ENCODE measurements at regions not wholly inside any gene's neighbourhood (a gene's known extent, or its start where the extent isn't known, plus 50 kb on each side); places are given as distances from the start of the nearest gene placed in this dataset.
"Not testable (repeated sequence)": the region's sequence is repeated elsewhere in the genome, so short reads cannot be mapped to it uniquely, and the experiment has no call there.

DNA sequence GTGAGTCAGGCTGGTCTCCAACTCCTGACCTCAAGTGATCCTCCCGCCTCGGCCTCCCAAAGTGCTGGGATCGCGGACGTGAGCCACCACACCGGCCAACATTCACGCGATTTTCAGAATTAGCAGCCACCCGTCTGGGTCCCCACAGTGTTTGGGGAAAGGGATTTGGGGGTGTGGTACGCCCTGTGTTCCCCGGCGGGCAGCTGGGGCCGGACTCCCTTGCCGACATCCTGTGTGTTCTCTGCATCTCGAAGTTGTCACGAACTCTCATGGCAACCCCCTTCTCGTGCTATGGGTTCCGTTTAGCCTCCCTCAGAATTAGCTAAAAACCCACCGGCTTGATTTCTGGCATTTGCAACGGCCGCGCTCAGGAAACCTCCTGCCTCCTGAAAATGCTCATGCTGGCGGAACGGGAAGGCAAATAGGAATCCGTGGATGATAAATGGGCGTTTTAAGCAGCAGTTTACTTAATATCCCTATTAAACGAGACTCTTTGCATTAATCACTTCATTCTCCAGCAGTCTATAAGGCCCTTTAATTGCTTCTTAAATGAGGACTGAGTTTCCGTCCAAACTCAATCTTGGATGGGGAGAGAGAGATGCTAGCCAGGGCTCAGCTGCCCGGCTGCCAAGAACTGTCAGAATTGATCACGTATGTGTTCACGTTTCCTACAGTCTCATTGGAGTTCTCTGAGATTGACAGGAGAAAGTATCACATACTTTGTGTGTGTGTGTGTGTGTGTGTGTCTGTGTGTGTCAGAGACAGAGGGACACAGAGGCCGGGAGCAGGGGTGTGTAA, 78.9 kb upstream of the PPP2R3B start:
- DNase-seq: no peak

DNA sequence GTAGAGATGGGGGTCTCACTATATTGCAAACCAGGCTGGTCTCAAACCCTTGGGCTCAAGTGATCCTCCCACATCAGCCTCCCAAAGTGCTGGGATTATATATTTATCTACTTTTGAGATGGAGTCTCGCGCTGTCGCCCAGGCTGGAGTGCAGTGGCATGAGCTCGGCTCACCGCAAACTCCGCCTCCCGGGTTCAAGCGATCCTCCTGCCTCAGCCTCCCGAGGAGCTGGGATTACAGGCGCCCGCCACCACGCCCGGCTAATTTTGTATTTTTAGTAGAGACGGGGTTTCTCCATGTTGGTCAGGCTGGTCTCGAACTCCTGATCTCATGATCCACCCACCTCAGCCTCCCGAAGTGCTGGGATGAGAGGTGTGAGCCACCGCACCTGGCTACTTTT, 80.1 kb upstream of the PPP2R3B start:
- not testable (repeated sequence) for DNase-seq

DNA sequence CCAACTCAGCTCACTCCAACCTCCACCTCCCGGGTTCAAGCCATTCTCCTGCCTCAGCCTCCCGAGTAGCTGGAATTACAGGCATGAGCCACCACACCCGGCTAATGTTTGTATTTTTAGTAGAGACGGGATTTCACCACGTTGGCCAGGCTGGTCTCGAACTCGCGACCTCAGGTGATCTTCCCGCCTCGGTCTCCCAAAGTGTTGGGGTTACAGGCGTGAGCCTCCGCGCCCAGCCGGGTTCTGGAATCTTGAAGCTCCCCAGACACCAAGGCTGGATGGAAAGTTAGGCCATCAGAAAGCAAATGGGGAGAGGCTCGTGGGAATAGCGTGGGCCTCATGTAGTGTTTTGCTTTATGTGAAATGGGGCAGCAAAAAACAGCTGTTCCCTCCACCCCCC, 81.0 kb upstream of the PPP2R3B start:
- not testable (repeated sequence) for DNase-seq

DNA sequence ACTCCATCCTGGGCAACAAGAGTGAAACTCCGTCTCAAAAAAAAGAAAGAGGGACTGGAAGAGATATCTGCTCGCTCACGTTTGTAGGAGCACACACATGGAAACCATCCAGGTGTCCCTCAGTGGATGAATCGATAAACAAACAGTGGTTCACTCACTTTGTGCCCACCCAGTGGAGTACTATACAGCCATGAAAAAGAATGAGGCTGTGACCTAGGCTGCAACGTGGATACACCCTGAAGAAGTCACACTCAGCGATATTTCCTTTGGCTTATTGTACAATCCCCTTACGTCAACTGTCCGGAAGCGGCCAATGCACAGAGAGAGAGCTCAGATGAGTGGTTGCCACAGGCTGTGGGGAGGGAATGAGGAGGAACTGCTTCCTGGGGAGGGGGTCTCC, 82.3 kb upstream of the PPP2R3B start:
- no peak for DNase-seq

DNA sequence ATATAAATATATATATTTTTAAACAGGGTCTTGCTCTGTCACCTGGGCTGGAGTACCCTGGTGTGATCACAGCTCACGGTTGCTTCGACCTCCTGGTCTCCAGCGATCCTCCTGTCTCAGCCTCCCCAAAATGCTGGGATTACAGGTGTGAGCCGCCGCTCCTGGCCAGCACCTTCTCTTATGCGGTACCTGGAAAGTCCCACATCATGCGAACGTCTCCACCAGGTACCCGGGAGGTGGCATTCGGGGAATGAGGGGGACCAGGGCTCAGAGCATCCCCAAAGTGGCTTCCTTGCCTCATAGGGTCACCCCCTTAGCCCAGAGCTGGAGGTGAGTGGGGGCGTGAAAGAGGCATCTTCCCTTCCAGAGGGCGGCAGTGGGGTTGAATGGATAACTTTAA, 84.0 kb upstream of the PPP2R3B start:
- no peak for DNase-seq

DNA sequence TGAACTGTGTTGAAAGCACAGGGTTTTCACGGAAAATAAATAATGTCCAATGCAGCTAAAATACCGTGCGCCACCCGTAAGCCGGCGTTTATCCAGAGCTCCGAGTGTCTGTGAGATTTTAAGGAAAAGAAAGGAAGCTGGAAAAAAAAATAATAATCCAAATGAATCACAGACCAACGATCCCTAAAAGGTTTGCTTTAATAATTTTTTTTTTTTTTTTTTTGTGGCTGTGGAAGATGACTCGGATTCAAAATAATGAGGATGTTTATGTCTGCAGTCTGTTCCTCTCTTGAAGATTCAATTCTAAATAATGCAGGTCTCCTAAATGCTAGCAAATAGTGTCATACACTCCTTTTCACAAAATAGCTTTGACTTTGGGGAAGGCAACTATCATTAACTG, 84.6 kb upstream of the PPP2R3B start:
- no peak for DNase-seq

DNA sequence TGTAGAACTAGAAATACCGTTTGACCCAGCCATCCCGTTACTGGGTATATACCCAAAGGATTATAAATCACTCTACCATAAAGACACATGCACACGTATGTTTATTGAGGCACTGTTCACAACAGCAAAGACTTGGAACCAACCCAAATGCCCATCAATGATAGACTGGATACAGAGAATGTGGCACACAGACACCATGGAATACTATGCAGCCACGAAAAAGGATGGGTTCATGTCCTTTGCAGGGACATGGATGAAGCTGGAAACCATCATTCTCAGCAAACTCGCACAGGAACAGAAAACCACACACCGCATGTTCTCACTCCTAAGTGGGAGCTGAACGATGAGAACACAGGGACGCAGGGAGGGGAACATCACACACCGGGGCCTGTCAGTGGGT, 85.6 kb upstream of the PPP2R3B start:
- DNase-seq: not testable (repeated sequence)

DNA sequence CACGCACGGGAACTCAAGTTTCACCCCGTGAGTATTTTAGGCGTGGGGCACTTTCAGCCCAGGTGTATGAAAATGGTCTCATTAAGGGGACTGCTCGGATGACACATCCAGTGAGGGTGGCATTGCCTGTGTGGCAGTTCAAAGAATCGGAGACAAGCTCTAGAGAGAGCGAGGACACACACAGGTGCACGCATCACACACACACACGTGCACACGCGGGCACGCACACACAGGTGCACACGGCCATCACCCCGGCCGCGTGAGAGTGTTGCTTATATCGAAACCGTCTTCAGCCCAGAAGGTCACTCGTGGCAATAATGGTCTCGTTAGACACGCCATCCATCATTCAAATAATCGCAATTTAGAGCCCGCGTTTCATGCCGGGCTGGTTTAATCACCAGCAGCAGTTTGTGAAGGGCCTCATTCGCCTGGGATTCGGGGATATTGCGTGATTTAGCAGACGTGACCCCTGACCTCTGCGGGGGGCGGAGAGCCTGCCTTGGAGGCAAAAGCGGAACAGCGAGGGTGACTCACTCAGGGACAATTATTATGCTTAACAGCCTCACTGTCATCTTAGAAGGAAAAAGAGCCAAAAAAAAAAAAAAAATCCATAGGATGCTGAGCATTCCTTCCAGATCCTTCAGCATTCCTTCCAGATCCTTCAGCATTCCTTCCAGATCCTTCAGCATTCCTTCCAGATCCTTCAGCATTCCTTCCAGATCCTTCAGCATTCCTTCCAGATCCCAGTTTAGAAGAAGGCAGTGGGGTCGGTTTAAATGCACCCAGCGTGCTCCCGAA, 89.4 kb upstream of the PPP2R3B start:
- DNase-seq: no peak

DNA sequence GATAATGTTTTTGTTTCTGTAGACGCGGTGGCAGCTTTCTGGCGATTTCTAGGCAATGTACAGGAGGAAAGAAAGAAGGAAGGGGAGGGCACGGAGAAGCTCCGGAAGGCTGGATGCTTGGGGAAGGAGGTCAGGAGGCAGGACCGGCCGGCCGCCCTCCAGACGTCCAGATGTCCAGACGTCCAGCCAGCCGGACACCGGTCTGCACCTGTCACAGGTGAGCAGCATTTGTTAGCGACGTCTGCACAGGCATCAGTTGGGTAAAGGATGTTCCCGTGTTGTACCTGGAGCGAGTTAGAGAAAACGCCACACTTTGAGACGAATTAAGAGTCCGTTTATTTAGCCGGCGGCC, 90.0 kb upstream of the PPP2R3B start:
- DNase-seq: no peak

DNA sequence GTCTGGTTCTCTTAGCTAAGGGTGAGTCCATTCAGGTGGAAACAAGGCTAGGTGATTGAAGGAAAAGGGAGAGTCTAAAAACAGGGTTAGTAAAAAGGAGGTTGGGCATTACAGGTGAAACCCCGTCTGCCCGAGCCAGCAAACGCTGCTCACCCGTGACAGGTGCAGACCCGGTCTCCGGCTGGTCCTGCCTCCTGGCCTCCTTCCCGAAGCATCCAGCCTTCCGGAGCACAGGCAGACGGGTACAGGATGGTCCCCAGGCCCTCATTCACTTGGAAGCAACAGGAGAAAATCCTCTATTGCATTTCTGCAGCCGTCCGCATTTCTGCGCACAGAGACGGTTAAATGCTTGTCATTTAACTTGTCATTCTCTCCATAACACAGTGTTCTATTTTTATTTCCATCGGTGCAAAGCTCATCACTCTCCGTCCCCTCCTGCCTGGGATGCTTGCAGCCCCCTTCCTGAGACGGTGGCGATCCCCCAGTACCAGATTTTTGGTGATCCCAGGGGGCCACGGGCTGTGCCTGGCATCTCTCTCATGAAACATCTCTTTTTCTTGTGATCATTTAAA, 90.8 kb upstream of the PPP2R3B start:
- DNase-seq: no peak

DNA sequence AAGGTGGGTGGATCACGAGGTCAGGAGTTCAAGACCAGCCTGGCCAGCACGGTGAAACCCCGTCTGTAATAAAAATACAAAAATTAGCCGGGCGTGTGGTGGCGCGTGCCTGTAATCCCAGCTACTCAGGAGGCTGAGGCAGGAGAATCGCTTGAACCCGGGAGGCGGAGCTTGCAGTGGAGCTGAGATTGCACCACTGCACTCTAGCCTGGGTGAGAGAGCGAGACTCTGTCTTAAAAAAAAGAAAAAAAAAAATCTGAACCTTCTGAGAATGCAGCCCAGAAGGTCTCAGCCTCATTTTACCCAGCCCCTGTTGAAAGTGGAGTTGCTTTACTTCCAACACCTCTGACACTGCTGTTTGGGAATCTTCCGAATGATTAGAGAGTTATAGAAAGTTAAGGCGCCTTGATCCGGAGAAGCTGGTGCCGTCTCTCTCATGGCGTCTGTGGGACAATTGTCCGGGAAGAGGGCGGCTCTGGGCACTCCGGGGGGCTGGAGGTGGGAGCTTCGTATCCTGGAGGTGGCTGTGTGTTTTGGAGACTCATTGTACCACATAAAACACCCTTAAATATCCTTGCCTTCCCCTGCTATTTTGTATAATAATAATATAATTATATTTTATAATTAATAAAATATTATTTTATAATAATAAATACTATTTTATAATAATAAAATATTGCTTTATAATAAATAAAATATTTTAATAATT, 92.7 kb upstream of the PPP2R3B start:
- DNase-seq: no peak

DNA sequence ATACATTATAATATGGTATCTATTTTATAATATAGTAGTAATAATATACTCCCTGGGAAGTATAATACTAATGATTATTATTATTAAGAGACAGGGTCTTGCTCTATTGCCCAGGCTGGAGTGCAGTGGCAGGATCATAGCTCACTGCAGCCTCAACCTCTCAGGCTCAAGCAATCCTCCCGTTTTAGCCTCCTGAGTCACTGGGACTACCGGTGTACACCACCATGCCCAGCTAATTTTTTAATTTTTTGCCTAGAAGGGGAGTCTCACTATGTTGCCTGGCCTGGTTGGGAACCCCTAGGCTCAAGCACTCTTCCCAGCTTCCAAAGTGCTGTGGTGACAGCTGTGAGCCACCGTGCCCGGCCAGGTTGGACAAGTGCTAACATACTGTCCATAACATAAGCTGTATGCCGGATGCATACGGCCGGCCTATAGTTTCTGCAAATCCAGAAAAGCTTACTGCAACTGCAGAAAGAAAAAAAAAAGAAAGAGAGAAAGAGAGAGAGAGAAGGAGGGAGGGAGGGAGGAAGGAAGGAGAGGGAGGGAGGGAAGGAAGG, 94.2 kb upstream of the PPP2R3B start:
- DNase-seq: no peak

DNA sequence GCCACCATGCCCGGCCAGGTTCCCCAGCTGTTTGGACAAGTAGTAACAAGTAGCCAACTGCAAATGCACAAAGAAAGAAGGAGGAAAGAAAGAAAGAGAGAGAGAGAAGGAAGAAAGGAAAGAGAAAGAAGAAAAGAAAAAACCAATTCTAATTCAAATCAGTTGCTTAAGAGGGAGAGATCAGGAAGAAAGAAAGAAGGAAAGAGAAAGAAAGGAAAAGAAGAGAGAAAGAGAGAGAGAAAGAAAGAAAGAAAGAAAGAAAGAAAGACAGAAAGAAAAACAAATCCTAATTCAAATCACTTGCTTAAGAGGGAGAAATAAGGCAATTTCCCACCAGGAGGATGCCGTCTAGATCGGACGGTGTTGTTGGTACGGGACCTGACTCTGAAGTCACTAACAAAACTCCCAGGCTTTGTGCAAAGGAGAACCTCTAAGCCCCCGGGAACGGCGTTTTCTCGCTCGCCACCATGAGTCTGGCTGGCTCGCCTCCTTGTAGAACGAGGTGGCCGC, 95.5 kb upstream of the PPP2R3B start:
- no peak for DNase-seq

DNA sequence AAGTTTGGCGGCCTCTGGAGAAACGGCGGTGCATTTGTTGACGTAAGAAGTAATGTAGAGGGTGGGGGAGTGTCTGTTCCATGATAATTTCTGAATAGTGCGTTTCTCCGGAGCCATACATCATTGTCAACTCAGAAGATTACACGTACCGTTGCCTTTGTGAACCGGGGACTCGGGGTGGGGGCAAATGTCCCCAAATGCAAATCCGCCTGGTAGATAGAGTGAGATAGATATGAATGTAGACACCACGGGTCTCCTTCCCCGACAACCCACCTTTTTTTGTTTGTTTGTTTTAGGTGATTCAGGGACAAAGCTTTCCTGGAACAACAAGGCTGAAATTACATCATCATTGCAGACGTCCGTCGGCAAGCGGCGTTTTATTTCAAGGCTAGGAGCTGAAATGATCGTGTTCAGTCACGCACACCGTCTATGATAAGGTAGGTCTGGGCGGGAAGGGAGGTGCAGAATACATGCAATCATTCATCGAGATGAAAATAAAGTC, 96.0 kb upstream of the PPP2R3B start:
- no peak for DNase-seq

DNA sequence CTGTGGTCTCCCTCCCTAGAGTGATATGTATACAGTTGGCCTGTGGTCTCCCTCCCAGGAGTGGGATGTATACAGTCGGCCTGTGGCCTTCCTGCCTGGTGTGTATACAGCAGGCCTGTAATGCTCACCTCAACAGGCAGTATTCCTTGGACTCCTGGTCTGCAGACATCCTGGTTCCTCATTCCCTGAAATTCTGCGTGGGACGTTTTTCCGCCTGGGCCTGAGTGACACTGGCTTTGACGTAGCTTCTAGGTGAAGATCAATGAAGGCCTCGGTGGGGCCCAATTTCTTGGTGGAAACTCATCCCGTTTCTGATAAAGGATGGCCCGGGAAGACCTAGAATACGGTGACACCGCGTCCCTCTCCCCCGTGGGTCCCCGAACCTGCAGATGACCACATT, 98.7 kb upstream of the PPP2R3B start:
- DNase-seq: no peak

DNA sequence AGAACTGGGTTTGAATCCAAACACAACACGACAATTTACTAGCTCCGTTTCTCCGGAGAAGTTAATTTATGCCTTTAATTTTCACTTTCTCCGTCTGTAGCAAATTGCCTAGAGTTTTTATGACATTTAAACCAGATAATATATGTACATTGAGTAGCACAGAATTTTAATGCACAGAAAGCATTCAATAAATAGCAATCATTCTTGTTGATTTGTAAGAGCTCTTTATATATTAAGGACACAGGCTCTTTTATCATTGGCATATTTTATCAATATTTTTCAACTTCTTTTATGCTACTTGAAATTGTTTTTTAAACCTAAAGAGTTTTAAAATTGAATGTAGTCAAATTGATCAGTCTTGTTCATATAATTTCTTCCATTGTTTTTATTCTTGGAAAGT, 99.6 kb upstream of the PPP2R3B start:
- no peak for DNase-seq

DNA sequence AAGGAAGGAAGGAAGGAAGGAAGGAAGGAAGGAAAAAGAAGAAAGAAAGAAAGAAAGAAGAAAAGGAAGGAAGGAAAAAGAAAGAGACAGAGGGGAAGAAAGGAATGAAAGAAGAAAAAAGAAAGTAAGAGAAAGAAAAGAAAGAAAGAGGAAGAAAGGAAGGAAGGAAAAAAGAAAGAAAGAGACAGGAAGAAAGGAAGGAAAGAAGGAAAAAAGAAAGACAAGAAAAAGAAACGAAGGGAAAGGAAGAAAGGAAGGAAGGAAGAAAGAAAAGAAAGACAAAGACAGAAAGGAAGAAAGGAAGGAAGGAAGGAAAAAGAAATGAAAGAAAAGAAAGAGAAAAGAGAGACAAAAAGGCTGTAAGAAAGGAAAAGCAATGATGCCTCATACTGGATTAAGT, 101.1 kb upstream of the PPP2R3B start:
- DNase-seq: no peak

DNA sequence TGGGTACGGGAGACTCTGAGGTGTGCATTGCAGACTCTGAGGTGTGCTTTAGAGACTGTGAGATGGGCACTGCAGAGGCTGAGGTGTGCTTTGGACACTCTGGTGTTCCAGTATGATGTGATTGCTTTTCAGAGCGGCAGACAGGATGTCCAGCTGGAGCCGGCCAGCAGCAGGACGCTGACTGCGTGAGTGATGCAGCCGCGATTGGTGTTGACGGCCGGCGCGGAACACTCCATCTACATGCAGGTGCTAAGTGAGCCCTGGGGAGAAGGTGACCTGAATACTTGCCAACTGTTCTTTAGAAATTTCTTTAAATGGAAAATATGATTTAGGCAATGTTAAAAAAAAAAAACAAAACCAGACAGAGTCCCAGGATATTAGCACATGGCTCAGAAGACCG, 103.1 kb upstream of the PPP2R3B start:
- DNase-seq: no peak

DNA sequence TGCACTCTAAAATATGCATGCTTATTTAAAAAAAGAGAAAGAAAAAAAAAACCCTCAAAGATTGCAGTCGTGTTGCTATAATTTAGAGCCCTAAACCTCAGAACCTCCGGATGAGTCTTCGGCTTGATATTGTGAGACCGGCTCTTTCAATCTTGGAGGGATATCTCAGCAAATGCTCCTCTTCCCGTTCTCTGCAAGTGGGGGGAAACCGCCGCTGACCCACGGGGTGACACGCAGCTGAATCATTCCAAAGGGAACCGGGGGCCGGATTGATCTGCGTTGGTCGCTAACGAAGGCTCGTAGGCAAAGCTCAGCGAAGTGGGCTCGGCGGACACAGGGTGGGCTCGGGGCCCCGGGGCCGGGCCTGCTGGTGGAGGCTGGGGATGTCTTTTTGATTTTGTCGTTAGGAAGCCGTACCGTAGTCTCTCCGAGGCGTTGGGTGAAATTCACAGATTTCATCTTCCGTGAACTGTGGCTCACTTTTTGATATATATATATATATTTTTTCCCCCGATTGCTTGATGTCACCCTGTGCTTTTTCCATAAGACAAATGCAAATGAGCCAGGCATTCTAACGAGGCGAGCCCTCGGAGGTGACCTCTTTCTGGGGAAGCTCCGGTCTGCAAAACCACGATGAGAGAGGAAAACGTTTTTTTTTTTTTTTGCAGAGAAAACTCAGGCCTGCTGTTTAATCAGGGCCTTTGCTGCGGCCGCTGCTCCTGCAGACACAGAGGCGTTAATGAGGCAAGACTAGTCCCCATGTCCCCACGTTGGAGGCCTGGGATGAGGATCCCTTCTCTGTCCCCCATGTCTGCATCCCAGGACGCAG, 110.7 kb upstream of the PPP2R3B start:
- DNase-seq: no peak

DNA sequence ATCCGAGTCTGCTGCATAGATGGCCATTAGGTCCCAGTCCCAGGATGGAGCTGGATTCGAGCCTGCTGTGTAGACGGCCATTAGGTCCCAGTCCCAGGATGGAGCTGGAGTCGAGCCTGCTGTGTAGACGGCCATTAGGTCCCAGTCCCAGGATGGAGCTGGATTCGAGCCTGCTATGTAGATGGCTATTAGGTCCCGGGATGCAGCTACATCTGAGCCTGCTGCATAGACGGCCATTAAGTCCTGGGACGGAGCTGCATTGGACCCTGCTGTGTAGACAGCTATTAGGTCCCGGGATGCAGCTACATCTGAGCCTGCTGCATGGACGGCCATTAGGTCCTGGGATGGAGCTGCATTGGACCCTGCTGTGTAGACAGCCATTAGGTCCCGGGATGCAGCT, 112.2 kb upstream of the PPP2R3B start:
- DNase-seq: not testable (repeated sequence)

DNA sequence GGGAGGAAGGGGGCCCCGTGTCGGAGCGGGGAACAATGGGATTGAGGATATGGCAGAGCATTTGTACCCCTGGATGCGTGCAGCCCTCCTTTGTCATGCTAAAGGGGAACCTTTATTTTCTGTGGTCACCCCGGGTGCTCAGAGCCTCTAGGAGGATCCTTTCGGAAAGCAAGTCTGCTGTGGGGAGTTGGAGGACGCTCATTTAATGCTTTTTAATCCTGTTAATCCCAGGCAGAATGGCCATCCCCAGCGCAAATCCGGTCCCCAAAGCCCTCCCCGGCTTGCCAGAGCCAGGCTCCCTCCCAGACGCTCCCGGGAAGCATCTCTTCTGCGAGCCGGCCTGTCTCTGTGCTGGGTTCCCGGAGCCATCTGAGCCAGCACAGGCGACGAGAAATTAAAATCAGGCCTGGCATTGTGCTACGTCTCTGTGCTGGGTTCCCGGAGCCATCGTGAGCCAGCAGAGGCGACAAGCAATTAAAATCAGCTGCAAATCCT, 113.2 kb upstream of the PPP2R3B start:
- DNase-seq: no peak
